Nephron progenitor cell (in vitro differentiated cells): ENCODE measurements at regions not wholly inside any gene's neighbourhood (a gene's known extent, or its start where the extent isn't known, plus 50 kb on each side); places are given as distances from the start of the nearest gene placed in this dataset.

Experiments
- DNase-seq: peaks from one replicate; pipeline ENCODE4 v3.0.0; 2021
- H3K27ac Mint-ChIP-seq: 2 replicates; pipeline ENCODE4 v1.8.0; 2021; ENCODE audit warnings: mild to moderate bottlenecking, moderate library complexity, mixed read lengths
- H3K27me3 Mint-ChIP-seq: 2 replicates; pipeline ENCODE4 v1.8.0; 2021; ENCODE audit warnings: mild to moderate bottlenecking, low read depth, mixed read lengths; ENCODE audit not compliant: poor library complexity
- H3K36me3 Mint-ChIP-seq: 2 replicates; pipeline ENCODE4 v1.8.0; 2021; ENCODE audit warnings: low read depth, mixed read lengths
- H3K4me1 Mint-ChIP-seq: 2 replicates; pipeline ENCODE4 v1.8.0; 2021; ENCODE audit warnings: mixed read lengths
- H3K4me3 Mint-ChIP-seq: 2 replicates; pipeline ENCODE4 v1.8.0; 2021; ENCODE audit warnings: mild to moderate bottlenecking, moderate library complexity, mixed read lengths
- H3K9me3 Mint-ChIP-seq: 2 replicates; pipeline ENCODE4 v1.8.0; 2021; ENCODE audit warnings: mild to moderate bottlenecking, moderate library complexity, mixed read lengths
- CTCF ChIP-seq: fragments of 200-600 bp; sonication (generic); IDR thresholded peaks from 2 replicates; pipeline ENCODE4 v1.5.0; 2021; ENCODE audit warnings: antibody characterized with exemption

- H3K36me3 Mint-ChIP-seq: no peaks in the 10 kb centered on the region
- no peak for DNase-seq
- no peaks in the 10 kb centered on the region for H3K27me3 Mint-ChIP-seq
- H3K9me3 Mint-ChIP-seq: no peaks in the 10 kb centered on the region
- no peak overlapping the region for H3K27ac Mint-ChIP-seq
- H3K4me3 Mint-ChIP-seq: no peak overlapping the region
- TF ChIP-seq CTCF: no peak
- peaks cover 9% of the 10 kb centered on the region for H3K4me1 Mint-ChIP-seq
These were observed 144.5 kb upstream of the FTMT start for GRCh38 chr5:121707178-121707577.

DNA sequence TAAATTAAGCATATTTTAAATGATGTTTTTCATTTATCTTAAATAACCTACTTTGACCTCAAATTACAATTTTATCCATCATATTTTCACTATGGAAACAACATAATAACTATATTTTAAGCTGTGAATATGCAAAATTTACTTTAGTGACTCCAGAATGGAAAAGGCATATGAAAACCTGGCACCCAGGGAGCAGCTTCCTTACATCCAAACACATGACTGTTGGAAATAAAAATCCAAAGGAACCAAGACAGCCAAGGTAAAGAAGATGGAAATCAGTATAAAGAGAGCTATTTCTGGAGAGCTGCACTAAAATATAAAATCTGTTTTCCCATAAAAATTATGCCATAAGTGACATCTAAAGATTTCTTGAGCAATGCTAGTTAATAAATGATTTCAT lies 140.3 kb upstream of the FTMT start:
- Mint-ChIP-seq H3K27ac (no peak overlapping the region), H3K4me3 (no peak overlapping the region), H3K9me3 (peaks cover 16% of the 10 kb centered on the region), H3K4me1 (no peaks in the 10 kb centered on the region), H3K36me3 (no peaks in the 10 kb centered on the region), H3K27me3 (no peaks in the 10 kb centered on the region)
- no peak for DNase-seq
- no peak for TF ChIP-seq CTCF

DNA sequence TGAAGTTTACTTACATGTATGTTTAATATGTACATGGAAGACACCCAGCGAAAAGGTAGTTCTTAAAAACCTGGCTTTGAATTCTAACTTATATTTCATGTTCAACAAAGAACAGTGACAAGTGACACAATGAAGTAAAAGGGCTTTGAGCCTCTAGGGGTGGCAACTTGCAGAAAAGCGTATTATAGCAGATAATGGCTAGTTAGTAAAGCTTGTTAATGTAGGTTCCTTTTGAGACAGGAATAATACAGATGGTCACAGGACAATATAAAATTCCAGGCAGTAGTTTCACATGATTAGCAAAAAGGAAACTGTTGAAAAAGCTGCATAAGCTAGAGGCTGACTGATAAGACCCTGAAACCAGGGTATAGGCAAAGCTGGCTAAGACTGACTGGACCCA lies 132.4 kb upstream of the FTMT start:
- Mint-ChIP-seq H3K36me3 (no peaks in the 10 kb centered on the region), H3K9me3 (peaks cover 34% of the 10 kb centered on the region), H3K27ac (no peak overlapping the region), H3K4me3 (no peak overlapping the region), H3K4me1 (no peaks in the 10 kb centered on the region), H3K27me3 (no peaks in the 10 kb centered on the region)
- TF ChIP-seq CTCF: no peak
- no peak for DNase-seq

GRCh38 chr5:121725450-121725849 lies 126.2 kb upstream of the FTMT start:
- Mint-ChIP-seq H3K27ac (no peak overlapping the region), H3K4me3 (no peak overlapping the region)

DNA sequence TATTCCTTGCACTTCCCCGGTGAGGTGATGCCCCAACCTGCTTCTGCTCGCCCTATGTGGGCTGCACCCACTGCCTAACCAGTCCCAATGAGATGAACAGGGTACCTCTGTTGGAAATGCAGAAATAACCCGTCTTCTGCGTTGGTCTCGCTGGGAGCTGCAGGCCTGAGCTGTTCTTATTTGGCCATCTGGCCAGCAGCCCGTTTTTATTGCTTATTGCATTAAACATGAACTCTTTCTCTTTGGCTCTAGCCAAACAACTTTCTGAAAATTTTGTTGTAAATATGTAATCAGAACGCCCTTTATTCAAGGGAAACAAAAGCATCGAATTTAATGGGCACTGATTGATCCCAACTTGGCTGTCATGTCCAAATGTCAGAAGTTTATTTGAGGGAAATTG lies 124.7 kb upstream of the FTMT start:
- no peaks in the 10 kb centered on the region for H3K4me1 Mint-ChIP-seq
- H3K27ac Mint-ChIP-seq: no peak overlapping the region
- peaks cover 6% of the 10 kb centered on the region for H3K9me3 Mint-ChIP-seq
- no peak for TF ChIP-seq CTCF
- no peaks in the 10 kb centered on the region for H3K27me3 Mint-ChIP-seq
- no peak for DNase-seq
- no peak overlapping the region for H3K4me3 Mint-ChIP-seq
- H3K36me3 Mint-ChIP-seq: no peaks in the 10 kb centered on the region

More at GRCh38 chr5:121725450-121725849, 126.2 kb upstream of the FTMT start:
- TF ChIP-seq CTCF: no peak
- DNase-seq: no peak
- Mint-ChIP-seq H3K9me3 (peaks cover 19% of the 10 kb centered on the region), H3K36me3 (no peaks in the 10 kb centered on the region), H3K4me1 (no peaks in the 10 kb centered on the region), H3K27me3 (no peaks in the 10 kb centered on the region)

DNA sequence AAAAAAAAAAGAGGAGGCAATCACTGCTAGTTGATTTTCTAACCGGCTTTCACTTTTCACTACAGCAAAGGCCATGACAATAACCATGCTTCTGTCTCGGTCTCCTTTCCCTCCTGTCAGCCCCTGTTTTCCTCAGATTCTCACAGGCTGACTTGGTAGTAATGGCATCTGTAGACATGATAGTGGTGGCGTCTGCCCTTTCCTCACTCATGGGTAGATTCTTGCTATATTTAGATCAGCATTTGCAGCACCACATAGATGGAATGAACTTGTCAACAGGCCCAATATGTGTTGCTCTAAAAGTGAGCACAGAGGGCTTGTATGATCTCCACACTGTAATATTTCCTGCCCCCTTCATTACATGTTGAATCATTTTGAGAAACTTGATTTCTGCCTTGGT lies 120.3 kb upstream of the FTMT start:
- Mint-ChIP-seq H3K4me1 (no peaks in the 10 kb centered on the region), H3K27ac (no peak overlapping the region), H3K9me3 (no peaks in the 10 kb centered on the region), H3K36me3 (no peaks in the 10 kb centered on the region), H3K4me3 (no peak overlapping the region), H3K27me3 (no peaks in the 10 kb centered on the region)
- TF ChIP-seq CTCF: no peak
- DNase-seq: no peak
